ENCODE measurements at regions not wholly inside any gene's neighbourhood (a gene's known extent, or its start where the extent isn't known, plus 50 kb on each side); places are given as distances from the start of the nearest gene placed in this dataset.

GRCh38 chr5:130796032-130796431 is 369.0 kb downstream of the HINT1 start:
- TF ChIP-seq CTCF (IDR thresholded peaks at IDR 0.05; ENCODE audit: control extremely low read depth in 1 of 3, insufficient read depth in 1 of 3, low read depth in 1 of 3, low read length in 3 of 3) (no peak), POU5F1 (IDR thresholded peaks at IDR 0.05; ENCODE audit: low read depth, low read length) (no peak), POLR2A (IDR thresholded peaks at IDR 0.05; ENCODE audit: control extremely low read depth in 1 of 2, low read depth in 2 of 2, low read length in 2 of 2) (no peak)

Measured in H1 (cell line).